ENCODE measurements at regions not wholly inside any gene's neighbourhood (a gene's known extent, or its start where the extent isn't known, plus 50 kb on each side); places are given as distances from the start of the nearest gene placed in this dataset.
"Not testable (repeated sequence)": the region's sequence is repeated elsewhere in the genome, so short reads cannot be mapped to it uniquely, and the experiment has no call there.

DNA sequence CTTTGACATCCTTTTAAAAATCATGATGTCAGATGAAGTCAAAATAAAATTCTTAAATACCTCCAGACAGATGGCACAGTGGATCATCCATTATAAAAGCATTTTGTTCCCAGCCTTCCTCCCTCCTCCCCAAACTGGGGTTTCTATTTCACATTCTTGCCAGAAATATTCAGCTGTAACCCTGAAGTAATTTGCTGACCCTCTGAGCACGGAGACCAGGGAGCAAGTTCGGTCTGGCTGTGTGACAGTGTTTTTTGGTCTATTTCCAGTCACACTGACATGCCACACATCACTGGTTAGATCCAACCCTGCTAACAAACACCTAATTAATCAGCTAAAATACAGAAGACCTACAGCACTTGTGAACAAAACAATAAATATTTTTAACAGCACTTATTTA, 126.2 kb upstream of the DMRT1 start:
- Histone ChIP-seq H3K4me3 (ENCODE audit: insufficient read depth, low read depth, low read length, poor library complexity, severe bottlenecking) (no peak overlapping the region), H3K36me3 (ENCODE audit: control insufficient read depth, insufficient read depth, low read length) (no peaks in the 10 kb centered on the region), H3K9me3 (ENCODE audit: control insufficient read depth, low read length) (no peaks in the 10 kb centered on the region), H3K27ac (ENCODE audit: insufficient read depth, low read length, poor library complexity, severe bottlenecking) (no peak overlapping the region), H3K27me3 (replicated peaks; ENCODE audit: control insufficient read depth, insufficient read depth, low read length, poor library complexity, severe bottlenecking) (no peaks in the 10 kb centered on the region), H3K4me1 (ENCODE audit: control insufficient read depth, insufficient read depth, low read length, poor library complexity, severe bottlenecking) (no peaks in the 10 kb centered on the region)
- no peak for DNase-seq

DNA sequence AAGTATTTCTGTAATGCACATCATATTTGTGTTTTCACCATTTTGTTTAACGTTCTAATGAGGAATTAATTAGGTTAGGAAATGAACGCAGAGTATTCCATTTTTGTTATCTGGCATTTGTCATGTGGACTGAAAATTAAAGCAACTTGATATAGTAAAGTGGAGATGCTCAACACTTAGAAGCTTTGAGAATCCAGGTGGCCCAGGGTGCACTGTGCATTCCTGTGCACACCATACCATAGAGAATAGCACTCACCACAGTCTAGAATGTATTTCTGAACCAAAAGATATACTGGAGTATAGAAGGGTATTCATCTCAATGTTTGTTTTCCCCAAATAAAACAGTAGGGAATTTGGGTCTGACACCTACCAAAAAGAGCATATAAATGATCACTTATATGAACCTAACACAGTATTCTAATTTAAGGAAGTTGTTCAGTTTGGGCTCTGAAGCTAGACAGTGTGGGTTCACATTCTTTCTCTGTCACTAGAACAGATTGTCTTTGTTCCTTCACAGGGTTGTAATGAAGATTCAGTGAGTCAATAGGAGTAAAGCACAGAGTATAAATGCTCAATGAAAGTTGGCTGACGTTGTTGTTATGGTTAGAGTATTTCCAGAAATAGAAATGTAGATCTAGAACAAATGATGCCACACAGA, 125.6 kb upstream of the DMRT1 start:
- no peaks in the 10 kb centered on the region for H3K27me3 ChIP-seq (replicated peaks; ENCODE audit: control insufficient read depth, insufficient read depth, low read length, poor library complexity, severe bottlenecking)
- no peak for DNase-seq
- no peaks in the 10 kb centered on the region for H3K36me3 ChIP-seq (ENCODE audit: control insufficient read depth, insufficient read depth, low read length)
- no peaks in the 10 kb centered on the region for H3K9me3 ChIP-seq (ENCODE audit: control insufficient read depth, low read length)
- no peaks in the 10 kb centered on the region for H3K4me1 ChIP-seq (ENCODE audit: control insufficient read depth, insufficient read depth, low read length, poor library complexity, severe bottlenecking)
- no peak overlapping the region for H3K4me3 ChIP-seq (ENCODE audit: insufficient read depth, low read depth, low read length, poor library complexity, severe bottlenecking)
- no peak overlapping the region for H3K27ac ChIP-seq (ENCODE audit: insufficient read depth, low read length, poor library complexity, severe bottlenecking)

DNA sequence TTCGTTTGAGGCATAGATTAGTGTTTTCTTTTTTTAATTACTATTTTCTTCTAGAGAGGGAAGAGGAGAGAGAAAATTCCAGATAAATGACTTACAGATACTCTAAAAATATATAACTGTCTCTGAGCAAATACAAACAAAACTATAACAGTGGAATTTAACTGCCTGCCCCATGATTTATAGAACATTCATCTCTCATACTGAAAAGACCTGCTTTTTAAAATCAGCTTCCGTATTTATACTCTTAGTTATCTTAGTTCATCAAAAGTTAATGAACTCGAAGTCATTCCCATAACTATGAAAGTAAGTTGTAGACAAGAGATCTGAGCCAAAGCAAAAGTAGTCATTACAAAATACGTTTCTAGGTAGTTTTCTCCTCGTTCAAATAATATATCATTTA, 123.8 kb upstream of the DMRT1 start:
- no peak for DNase-seq
- Histone ChIP-seq H3K27ac (ENCODE audit: insufficient read depth, low read length, poor library complexity, severe bottlenecking) (no peak overlapping the region), H3K36me3 (ENCODE audit: control insufficient read depth, insufficient read depth, low read length) (no peaks in the 10 kb centered on the region), H3K4me3 (ENCODE audit: insufficient read depth, low read depth, low read length, poor library complexity, severe bottlenecking) (no peak overlapping the region), H3K9me3 (ENCODE audit: control insufficient read depth, low read length) (no peaks in the 10 kb centered on the region), H3K4me1 (ENCODE audit: control insufficient read depth, insufficient read depth, low read length, poor library complexity, severe bottlenecking) (no peaks in the 10 kb centered on the region), H3K27me3 (replicated peaks; ENCODE audit: control insufficient read depth, insufficient read depth, low read length, poor library complexity, severe bottlenecking) (no peaks in the 10 kb centered on the region)

DNA sequence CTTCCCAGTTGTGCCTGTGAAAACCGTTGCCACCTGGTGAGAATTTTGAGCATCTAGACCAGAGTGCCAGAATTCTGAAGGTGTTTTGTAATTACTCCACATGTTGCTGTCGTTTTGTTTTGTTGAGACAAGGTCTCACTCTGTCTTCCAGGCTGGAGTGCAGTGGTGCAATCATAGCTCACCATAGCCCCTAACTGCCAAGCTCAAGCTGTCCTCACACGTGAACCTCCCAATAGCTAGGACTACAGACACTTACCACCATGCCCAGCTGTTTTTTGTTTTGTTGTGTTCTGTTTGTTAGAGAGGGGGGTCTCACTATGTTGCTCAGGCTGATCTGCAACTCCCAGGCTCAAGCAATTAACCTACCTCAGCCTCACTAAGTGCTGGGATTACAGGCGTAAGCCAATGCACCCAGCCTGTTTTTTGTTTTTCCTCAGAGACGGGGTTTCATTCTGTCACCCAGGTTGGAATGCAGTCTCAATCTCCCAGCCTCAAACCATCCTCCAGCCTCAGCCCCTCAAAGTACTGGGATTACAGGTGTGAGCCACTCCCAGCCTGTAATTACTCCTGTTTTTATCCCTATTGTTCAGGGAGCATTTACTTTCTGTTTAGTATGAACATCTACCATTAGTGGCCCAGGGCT, 121.1 kb upstream of the DMRT1 start:
- no peak for DNase-seq
- H3K9me3 ChIP-seq (ENCODE audit: control insufficient read depth, low read length), result no peaks in the 10 kb centered on the region
- H3K4me1 ChIP-seq (ENCODE audit: control insufficient read depth, insufficient read depth, low read length, poor library complexity, severe bottlenecking), result no peaks in the 10 kb centered on the region
- H3K36me3 ChIP-seq (ENCODE audit: control insufficient read depth, insufficient read depth, low read length), result no peaks in the 10 kb centered on the region
- H3K4me3 ChIP-seq (ENCODE audit: insufficient read depth, low read depth, low read length, poor library complexity, severe bottlenecking), result no peak overlapping the region
- H3K27ac ChIP-seq (ENCODE audit: insufficient read depth, low read length, poor library complexity, severe bottlenecking), result no peak overlapping the region
- H3K27me3 ChIP-seq (replicated peaks; ENCODE audit: control insufficient read depth, insufficient read depth, low read length, poor library complexity, severe bottlenecking), result no peaks in the 10 kb centered on the region

DNA sequence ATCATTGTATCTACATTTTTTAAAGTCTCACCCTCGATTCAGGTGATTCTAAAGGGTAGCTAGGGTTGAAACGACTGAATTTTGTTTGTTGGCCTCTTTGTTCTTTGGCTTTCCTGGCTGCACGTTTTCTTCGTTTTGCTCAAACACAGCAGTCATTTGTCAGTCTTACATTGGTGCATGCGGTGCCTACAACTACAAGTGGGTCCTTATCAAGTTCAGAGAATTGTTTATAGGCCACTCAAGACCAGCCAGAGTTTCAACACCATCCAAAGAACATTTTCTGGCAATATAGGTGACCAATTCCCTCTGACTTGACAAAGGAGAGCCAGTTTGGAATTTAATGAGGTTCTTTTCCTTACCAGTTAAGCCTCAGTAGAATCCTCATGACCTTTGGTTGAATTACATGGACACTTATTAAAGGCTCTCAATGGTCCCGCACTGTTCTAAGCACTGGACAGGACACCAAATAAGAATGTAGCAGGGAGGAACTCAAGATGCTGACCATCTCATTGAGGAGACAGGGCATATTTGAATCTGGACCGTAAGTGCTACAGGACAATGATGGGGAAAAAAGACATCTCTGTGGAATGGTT, 119.0 kb upstream of the DMRT1 start:
- no peak for DNase-seq
- Histone ChIP-seq H3K9me3 (ENCODE audit: control insufficient read depth, low read length) (no peaks in the 10 kb centered on the region), H3K4me1 (ENCODE audit: control insufficient read depth, insufficient read depth, low read length, poor library complexity, severe bottlenecking) (no peaks in the 10 kb centered on the region), H3K27ac (ENCODE audit: insufficient read depth, low read length, poor library complexity, severe bottlenecking) (no peak overlapping the region), H3K27me3 (replicated peaks; ENCODE audit: control insufficient read depth, insufficient read depth, low read length, poor library complexity, severe bottlenecking) (no peaks in the 10 kb centered on the region), H3K36me3 (ENCODE audit: control insufficient read depth, insufficient read depth, low read length) (no peaks in the 10 kb centered on the region), H3K4me3 (ENCODE audit: insufficient read depth, low read depth, low read length, poor library complexity, severe bottlenecking) (no peak overlapping the region)

DNA sequence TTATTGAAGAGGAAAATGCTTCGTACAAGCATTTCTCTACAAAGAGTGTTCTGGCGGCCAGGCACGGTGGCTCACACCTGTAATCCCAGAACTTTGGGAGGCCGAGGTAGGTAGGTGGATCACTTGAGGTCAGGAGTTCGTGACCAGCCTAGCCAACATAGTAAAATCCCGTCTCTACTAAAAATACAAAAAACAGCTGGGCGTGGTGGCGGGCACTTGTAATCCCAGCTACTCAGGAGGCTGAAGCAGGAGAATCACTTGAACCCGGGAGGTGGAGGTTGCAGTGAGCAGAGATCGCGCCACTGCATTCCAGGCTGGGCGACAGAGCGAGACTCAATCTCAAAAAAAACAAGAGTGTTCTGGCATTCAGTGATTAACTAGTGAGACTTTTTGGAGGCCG, 117.0 kb upstream of the DMRT1 start:
- H3K4me1 ChIP-seq (ENCODE audit: control insufficient read depth, insufficient read depth, low read length, poor library complexity, severe bottlenecking); H3K9me3 ChIP-seq (ENCODE audit: control insufficient read depth, low read length); H3K27me3 ChIP-seq (replicated peaks; ENCODE audit: control insufficient read depth, insufficient read depth, low read length, poor library complexity, severe bottlenecking); DNase-seq; H3K27ac ChIP-seq (ENCODE audit: insufficient read depth, low read length, poor library complexity, severe bottlenecking); H3K36me3 ChIP-seq (ENCODE audit: control insufficient read depth, insufficient read depth, low read length); H3K4me3 ChIP-seq (ENCODE audit: insufficient read depth, low read depth, low read length, poor library complexity, severe bottlenecking): not testable (repeated sequence)

DNA sequence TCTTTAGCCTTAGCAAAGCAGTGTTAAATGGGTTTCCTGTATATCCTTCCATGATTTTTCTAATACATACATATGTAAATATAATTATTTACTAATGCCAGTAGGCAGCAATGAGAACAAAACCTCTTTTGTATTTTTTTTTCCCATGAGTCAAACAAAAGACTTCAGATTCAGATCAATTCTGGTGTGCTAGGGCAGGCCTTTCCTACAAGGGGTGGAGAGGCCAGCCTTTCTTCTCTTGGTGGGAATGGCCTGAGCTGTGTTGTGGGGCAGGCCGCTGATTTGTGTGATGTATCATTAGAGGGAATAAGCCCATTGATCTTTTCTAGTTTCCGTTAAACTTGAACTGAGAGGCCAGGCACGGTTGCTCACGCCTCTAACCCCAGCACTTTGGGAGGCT, 115.5 kb upstream of the DMRT1 start:
- no peaks in the 10 kb centered on the region for H3K9me3 ChIP-seq (ENCODE audit: control insufficient read depth, low read length)

GRCh38 chr9:727767-728166, 113.7 kb upstream of the DMRT1 start:
- no peaks in the 10 kb centered on the region for H3K27me3 ChIP-seq (replicated peaks; ENCODE audit: control insufficient read depth, insufficient read depth, low read length, poor library complexity, severe bottlenecking)
- H3K9me3 ChIP-seq (ENCODE audit: control insufficient read depth, low read length), result no peaks in the 10 kb centered on the region
- no peak for DNase-seq
- H3K4me1 ChIP-seq (ENCODE audit: control insufficient read depth, insufficient read depth, low read length, poor library complexity, severe bottlenecking), result no peaks in the 10 kb centered on the region
- H3K36me3 ChIP-seq (ENCODE audit: control insufficient read depth, insufficient read depth, low read length), result no peaks in the 10 kb centered on the region
- no peak overlapping the region for H3K27ac ChIP-seq (ENCODE audit: insufficient read depth, low read length, poor library complexity, severe bottlenecking)
- no peak overlapping the region for H3K4me3 ChIP-seq (ENCODE audit: insufficient read depth, low read depth, low read length, poor library complexity, severe bottlenecking)

More for the DNA sequence above, 115.5 kb upstream of the DMRT1 start:
- Histone ChIP-seq H3K27me3 (replicated peaks; ENCODE audit: control insufficient read depth, insufficient read depth, low read length, poor library complexity, severe bottlenecking) (no peaks in the 10 kb centered on the region), H3K4me1 (ENCODE audit: control insufficient read depth, insufficient read depth, low read length, poor library complexity, severe bottlenecking) (no peaks in the 10 kb centered on the region), H3K4me3 (ENCODE audit: insufficient read depth, low read depth, low read length, poor library complexity, severe bottlenecking) (no peak overlapping the region), H3K36me3 (ENCODE audit: control insufficient read depth, insufficient read depth, low read length) (no peaks in the 10 kb centered on the region), H3K27ac (ENCODE audit: insufficient read depth, low read length, poor library complexity, severe bottlenecking) (no peak overlapping the region)
- DNase-seq, result no peak

DNA sequence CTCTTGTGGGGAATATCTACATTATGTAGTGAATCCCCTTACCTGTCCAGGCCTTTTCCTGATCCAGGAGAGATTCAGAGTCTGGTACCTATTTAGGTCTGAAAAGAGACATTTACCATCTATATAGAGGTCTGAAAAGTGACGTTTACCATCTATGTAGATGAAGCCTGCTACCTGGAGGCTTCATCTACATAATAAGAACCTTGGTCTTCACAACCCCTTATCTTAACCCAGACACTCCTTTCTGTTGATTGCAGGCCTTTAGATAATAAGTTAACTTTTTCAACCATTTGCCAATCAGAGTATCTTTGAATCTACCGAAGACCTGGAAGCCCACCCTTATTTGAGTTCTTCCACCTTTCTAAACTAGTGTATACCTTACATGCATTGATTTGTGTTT, 113.0 kb upstream of the DMRT1 start:
- no peaks in the 10 kb centered on the region for H3K4me1 ChIP-seq (ENCODE audit: control insufficient read depth, insufficient read depth, low read length, poor library complexity, severe bottlenecking)
- H3K4me3 ChIP-seq (ENCODE audit: insufficient read depth, low read depth, low read length, poor library complexity, severe bottlenecking), result no peak overlapping the region
- no peak overlapping the region for H3K27ac ChIP-seq (ENCODE audit: insufficient read depth, low read length, poor library complexity, severe bottlenecking)
- no peak for DNase-seq
- H3K36me3 ChIP-seq (ENCODE audit: control insufficient read depth, insufficient read depth, low read length), result no peaks in the 10 kb centered on the region
- no peaks in the 10 kb centered on the region for H3K9me3 ChIP-seq (ENCODE audit: control insufficient read depth, low read length)
- no peaks in the 10 kb centered on the region for H3K27me3 ChIP-seq (replicated peaks; ENCODE audit: control insufficient read depth, insufficient read depth, low read length, poor library complexity, severe bottlenecking)

- no peaks in the 10 kb centered on the region for H3K4me1 ChIP-seq (ENCODE audit: control insufficient read depth, insufficient read depth, low read length, poor library complexity, severe bottlenecking)
- no peaks in the 10 kb centered on the region for H3K27me3 ChIP-seq (replicated peaks; ENCODE audit: control insufficient read depth, insufficient read depth, low read length, poor library complexity, severe bottlenecking)
- no peak overlapping the region for H3K27ac ChIP-seq (ENCODE audit: insufficient read depth, low read length, poor library complexity, severe bottlenecking)
- H3K9me3 ChIP-seq (ENCODE audit: control insufficient read depth, low read length), result no peaks in the 10 kb centered on the region
- H3K36me3 ChIP-seq (ENCODE audit: control insufficient read depth, insufficient read depth, low read length), result no peaks in the 10 kb centered on the region
- no peak for DNase-seq
- no peak overlapping the region for H3K4me3 ChIP-seq (ENCODE audit: insufficient read depth, low read depth, low read length, poor library complexity, severe bottlenecking)
Observed at GRCh38 chr9:731474-731873, 110.0 kb upstream of the DMRT1 start.
